Stomach (tissue), 8 donors: ENCODE measurements at regions not wholly inside any gene's neighbourhood (a gene's known extent, or its start where the extent isn't known, plus 50 kb on each side); places are given as distances from the start of the nearest gene placed in this dataset.

ENCODE experiments used
- DNase-seq, 2 donors: peaks; one replicate each; pipeline versions ENCODE4 v3.0.0 to v3.0.0-alpha.2; 2013 to 2019
- H3K27ac ChIP-seq, 5 donors: fragments of 200-600 bp in 4 of 5; sonication (generic) in 4 of 5; one replicate each; pipeline ENCODE4 v1.5.1; 2013 to 2019; ENCODE audit warnings: mild to moderate bottlenecking in 1 of 5, moderate library complexity in 1 of 5
- H3K27me3 ChIP-seq, 3 donors: fragments of 200-600 bp; sonication (generic); one replicate each; pipeline ENCODE4 v1.5.1; 2017 to 2019; ENCODE audit warnings: mixed run types in 1 of 3
- H3K36me3 ChIP-seq, 4 donors: fragments of 200-600 bp; sonication (generic); 1 replicate in 3 of 4; 2 replicates in 1 of 4; pipeline ENCODE4 v1.5.1; 2016 to 2019
- H3K4me1 ChIP-seq, 4 donors: fragments of 200-600 bp; sonication (generic); one replicate each; pipeline ENCODE4 v1.5.1; 2016 to 2019
- H3K4me3 ChIP-seq, 4 donors: fragments of 200-600 bp; sonication (generic) in 3 of 4; one replicate each; pipeline ENCODE4 v1.5.1; 2016 to 2019; ENCODE audit warnings: mild to moderate bottlenecking in 1 of 4
- H3K9me3 ChIP-seq, 4 donors: fragments of 200-600 bp; sonication (generic); one replicate each; pipeline ENCODE4 v1.5.1; 2016 to 2019
- EP300 ChIP-seq: sonication (generic); formaldehyde crosslinking; IDR thresholded peaks from one replicate; pipeline ENCODE4 v1.6.1; 2017; ENCODE audit warnings: antibody characterized with exemption
- POLR2A ChIP-seq, 4 donors: fragments of 450-650 bp; IDR thresholded peaks; one replicate each; pipeline ENCODE4 v1.6.1; 2016; ENCODE audit warnings: antibody characterized with exemption in 4 of 4, control low read depth in 2 of 4, mild to moderate bottlenecking in 1 of 4, moderate library complexity in 1 of 4
- POLR2AphosphoS5 ChIP-seq, 3 donors: sonication (generic); formaldehyde crosslinking; IDR thresholded peaks; one replicate each; pipeline ENCODE4 v1.6.1; 2016; ENCODE audit warnings: antibody characterized with exemption in 3 of 3
- WGBS, 5 donors: extraction: QIAGEN DNeasy Blood & Tissue Kit in 3 of 5; methylation state at CpG; one replicate each; pipeline versions ENCODE4 v1.1.5 to v1.1.7; 2013 to 2018; 5-methylcytosine and 5-hydroxymethylcytosine counted together
- intact Hi-C: fragments of 100-400 bp; cut with DNase I; formaldehyde crosslinking; loops from one replicate; pipeline ENCODE4 v1.15.1; 2023; ENCODE audit warnings: low total_unique reads
- TF ChIP-seq, protein P1 (sequence below), 7 experiments: fragments of 450-650 bp in 4 of 7; fragments of 200-600 bp in 3 of 7; sonication (generic) in 3 of 7; IDR thresholded peaks; one replicate each; pipeline ENCODE4 v1.5.1; 2016 to 2019; ENCODE audit warnings: antibody characterized with exemption in 7 of 7, control low read depth in 2 of 7, mild to moderate bottlenecking in 1 of 7
- donor health status: healthy with polysubstance abuse.
- donor health status: Bipolar disorder and iron deficiency.
- donor health status: healthy.

DNA sequence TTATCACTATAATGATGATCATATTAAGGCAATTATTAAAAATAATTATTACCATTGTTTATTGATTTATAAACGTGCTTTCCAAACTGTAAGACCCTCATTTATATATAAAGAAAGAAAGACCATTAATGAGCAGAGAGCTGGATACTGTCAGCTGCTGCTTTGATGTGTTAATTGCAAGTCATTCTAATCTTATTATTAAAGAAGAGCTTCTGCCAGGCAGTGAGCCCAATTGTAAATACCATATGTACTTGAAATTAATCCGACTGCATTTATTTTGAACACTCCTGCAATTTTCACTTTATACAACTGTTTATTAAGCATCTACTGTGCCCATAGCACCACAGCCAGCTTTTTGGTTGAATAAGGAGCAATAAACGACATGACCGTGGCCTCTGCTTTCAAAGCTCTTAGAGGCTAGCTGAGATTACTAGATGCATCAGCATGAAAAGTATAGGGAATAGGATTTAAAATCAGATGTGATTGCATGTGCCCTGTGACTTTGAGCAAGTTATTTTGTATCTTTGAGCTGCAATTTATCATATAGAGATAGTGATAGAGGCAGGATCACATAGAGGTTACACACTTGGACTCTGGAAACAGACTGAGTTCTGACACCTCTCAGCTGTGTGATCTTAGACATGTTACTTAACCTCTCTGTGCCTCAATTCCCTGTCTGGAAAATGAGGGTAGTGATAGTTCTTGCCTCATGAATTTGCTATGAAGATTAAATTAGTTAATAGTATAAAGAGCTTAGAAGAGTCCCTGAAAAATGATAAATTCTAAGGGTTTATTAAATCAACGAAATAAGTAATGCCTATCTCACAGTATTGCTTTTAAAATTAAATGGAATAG, 83.4 kb downstream of the MYCN start:
- TF ChIP-seq, protein P1, sequence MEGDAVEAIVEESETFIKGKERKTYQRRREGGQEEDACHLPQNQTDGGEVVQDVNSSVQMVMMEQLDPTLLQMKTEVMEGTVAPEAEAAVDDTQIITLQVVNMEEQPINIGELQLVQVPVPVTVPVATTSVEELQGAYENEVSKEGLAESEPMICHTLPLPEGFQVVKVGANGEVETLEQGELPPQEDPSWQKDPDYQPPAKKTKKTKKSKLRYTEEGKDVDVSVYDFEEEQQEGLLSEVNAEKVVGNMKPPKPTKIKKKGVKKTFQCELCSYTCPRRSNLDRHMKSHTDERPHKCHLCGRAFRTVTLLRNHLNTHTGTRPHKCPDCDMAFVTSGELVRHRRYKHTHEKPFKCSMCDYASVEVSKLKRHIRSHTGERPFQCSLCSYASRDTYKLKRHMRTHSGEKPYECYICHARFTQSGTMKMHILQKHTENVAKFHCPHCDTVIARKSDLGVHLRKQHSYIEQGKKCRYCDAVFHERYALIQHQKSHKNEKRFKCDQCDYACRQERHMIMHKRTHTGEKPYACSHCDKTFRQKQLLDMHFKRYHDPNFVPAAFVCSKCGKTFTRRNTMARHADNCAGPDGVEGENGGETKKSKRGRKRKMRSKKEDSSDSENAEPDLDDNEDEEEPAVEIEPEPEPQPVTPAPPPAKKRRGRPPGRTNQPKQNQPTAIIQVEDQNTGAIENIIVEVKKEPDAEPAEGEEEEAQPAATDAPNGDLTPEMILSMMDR (IDR thresholded peaks at IDR 0.05) = no peak
- TF ChIP-seq POLR2AphosphoS5 (IDR thresholded peaks at IDR 0.05) (no peak), POLR2A (IDR thresholded peaks at IDR 0.05) (no peak), EP300 (no peak)
- H3K9me3 ChIP-seq = no peaks in the 10 kb centered on the region
- WGBS, 5 donors = 73 to 84% (median 77%) methylated on average over 5 of the region's 5 CpGs
- intact Hi-C loops = no loop called here
- H3K4me3 ChIP-seq = no peak overlapping the region
- no peak for DNase-seq
- no peaks in the 10 kb centered on the region for H3K27me3 ChIP-seq
- H3K27ac ChIP-seq = no peak overlapping the region
- H3K36me3 ChIP-seq = no peaks in the 10 kb centered on the region
- peaks cover 0 to 7% (median 0%) of the 10 kb centered on the region in 4 donors for H3K4me1 ChIP-seq

DNA sequence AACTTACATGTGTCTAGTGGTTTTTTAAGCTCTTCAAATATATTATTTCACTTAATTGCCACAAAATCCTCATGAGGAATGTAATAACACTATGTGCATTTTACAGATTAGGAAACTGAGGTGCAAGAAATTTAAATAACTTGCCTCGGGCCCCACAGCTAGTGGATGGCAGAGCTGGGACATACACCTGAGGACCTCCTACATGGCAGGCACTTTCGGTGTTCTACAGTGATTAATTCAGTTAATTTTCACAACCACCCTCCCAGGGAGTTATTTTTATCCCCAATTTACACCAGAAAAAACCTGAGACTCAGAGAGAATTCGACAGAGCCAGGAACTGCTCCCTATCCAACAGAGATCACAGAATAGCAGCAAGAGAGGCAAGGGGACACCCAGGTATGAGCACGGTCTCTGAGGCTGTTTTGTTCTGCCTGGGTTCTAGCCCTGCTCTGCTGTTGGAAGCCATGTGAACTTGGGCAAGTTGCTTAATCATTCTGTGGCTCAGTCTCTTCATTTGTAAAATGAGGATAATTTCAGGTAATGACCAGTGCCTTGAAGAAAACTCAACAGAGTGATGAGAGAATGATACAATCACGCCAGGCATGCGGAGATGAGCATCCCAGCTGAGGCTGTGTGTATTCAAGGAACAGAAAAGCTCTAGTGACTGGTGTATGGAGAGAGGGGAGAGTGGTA, 82.3 kb downstream of the MYCN start:
- no peak overlapping the region for H3K27ac ChIP-seq
- H3K9me3 ChIP-seq = no peaks in the 10 kb centered on the region
- no peaks in the 10 kb centered on the region for H3K36me3 ChIP-seq
- no peak for DNase-seq
- intact Hi-C loops = no loop called here
- 73 to 84% (median 74%) methylated on average over 6 of the region's 6 CpGs for WGBS, 5 donors
- no peak overlapping the region for H3K4me3 ChIP-seq
- TF ChIP-seq POLR2A (IDR thresholded peaks at IDR 0.05) (no peak), EP300 (no peak), POLR2AphosphoS5 (IDR thresholded peaks at IDR 0.05) (no peak)
- TF ChIP-seq, protein P1 (IDR thresholded peaks at IDR 0.05) = no peak
- peaks cover 0 to 7% (median 0%) of the 10 kb centered on the region in 4 donors for H3K4me1 ChIP-seq
- no peaks in the 10 kb centered on the region for H3K27me3 ChIP-seq

GRCh38 chr2:16021611-16022363, 81.4 kb downstream of the MYCN start:
- H3K4me1 ChIP-seq = peaks cover 0 to 7% (median 0%) of the 10 kb centered on the region in 4 donors
- peak in 1 of 2 donors; percentile 59 for DNase-seq
- no peaks in the 10 kb centered on the region for H3K9me3 ChIP-seq
- 26 to 39% (median 36%) methylated on average over 4 of the region's 4 CpGs for WGBS, 5 donors
- H3K36me3 ChIP-seq = no peaks in the 10 kb centered on the region
- H3K4me3 ChIP-seq = no peak overlapping the region
- intact Hi-C loops = no loop called here
- TF ChIP-seq POLR2A (IDR thresholded peaks at IDR 0.05) (no peak), EP300 (no peak), POLR2AphosphoS5 (IDR thresholded peaks at IDR 0.05) (no peak)
- TF ChIP-seq, protein P1 (IDR thresholded peaks at IDR 0.05) = no peak
- H3K27me3 ChIP-seq = no peaks in the 10 kb centered on the region
- H3K27ac ChIP-seq = no peak overlapping the region

GRCh38 chr2:16020389-16021008, 80.1 kb downstream of the MYCN start:
- Histone ChIP-seq H3K36me3 (no peaks in the 10 kb centered on the region), H3K4me1 (peaks cover 0 to 7% (median 0%) of the 10 kb centered on the region in 4 donors), H3K27me3 (peaks cover 0 to 5% (median 0%) of the 10 kb centered on the region in 3 donors), H3K27ac (no peak overlapping the region), H3K9me3 (no peaks in the 10 kb centered on the region), H3K4me3 (no peak overlapping the region)
- intact Hi-C loops = no loop called here
- TF ChIP-seq POLR2A (IDR thresholded peaks at IDR 0.05) (no peak), POLR2AphosphoS5 (IDR thresholded peaks at IDR 0.05) (no peak), EP300 (no peak)
- TF ChIP-seq, protein P1 (IDR thresholded peaks at IDR 0.05) = no peak
- WGBS, 5 donors = 50 to 72% (median 53%) methylated on average over 5 of the region's 5 CpGs
- no peak for DNase-seq
